HCT116 (cell line): ENCODE measurements at regions not wholly inside any gene's neighbourhood (a gene's known extent, or its start where the extent isn't known, plus 50 kb on each side); places are given as distances from the start of the nearest gene placed in this dataset.

ENCODE experiments used
- CTCF ChIP-seq, 3 experiments: fragments of 200-600 bp in 1 of 3; sonication (generic) in 1 of 3; IDR thresholded peaks in 2 of 3; conservative IDR thresholded peaks in 1 of 3; 2 replicates each; pipeline ENCODE4 v1.5.1; 2012 to 2017; ENCODE audit warnings: low read depth in 2 of 3, low read length in 2 of 3, antibody characterized with exemption in 1 of 3, borderline replicate concordance in 1 of 3, control low read depth in 1 of 3, mild to moderate bottlenecking in 1 of 3, mixed read lengths in 1 of 3, mixed run types in 1 of 3, moderate library complexity in 1 of 3; ENCODE audit not compliant: insufficient read depth in 1 of 3
- EZH2phosphoT487 ChIP-seq: fragments of 200-600 bp; IDR thresholded peaks from 2 replicates; pipeline ENCODE4 v1.6.1; 2018; ENCODE audit warnings: antibody characterized with exemption, borderline replicate concordance
- JUND ChIP-seq: IDR thresholded peaks from 2 replicates; pipeline ENCODE4 v1.6.1; 2012
- MAX ChIP-seq: IDR thresholded peaks from 2 replicates; pipeline ENCODE4 v1.6.1; 2012
- POLR2A ChIP-seq: IDR thresholded peaks from 2 replicates; pipeline ENCODE4 v1.7.0; 2011; ENCODE audit warnings: borderline replicate concordance; ENCODE audit not compliant: insufficient read depth, insufficient read length; ENCODE audit errors: extremely low read depth

GRCh38 chr21:35909456-35910223 is 150.7 kb downstream of the SETD4 start:
- TF ChIP-seq MAX (no peak), EZH2phosphoT487 (no peak), JUND (no peak), POLR2A (no peak), CTCF (IDR thresholded peaks at IDR 0.05 in 2 of 3, conservative IDR thresholded peaks at IDR 0.05 in 1 of 3; ENCODE audit: borderline replicate concordance in 1 of 3, insufficient read depth in 1 of 3, low read depth in 2 of 3, low read length in 2 of 3) (no peak)
